Activated CD8-positive, alpha-beta T cell treated with anti-CD3 and anti-CD28 coated beads for 36 hours (primary cell): ENCODE measurements at regions not wholly inside any gene's neighbourhood (a gene's known extent, or its start where the extent isn't known, plus 50 kb on each side); places are given as distances from the start of the nearest gene placed in this dataset.

ENCODE experiments used
- ATAC-seq: fragments of 200-7000 bp; cut with Tn5 transposase; one replicate; pipeline ENCODE4 v1.10.0; 2021; ENCODE audit warnings: mild to moderate bottlenecking, moderate library complexity
- CTCF ChIA-PET: fragments of 350-600 bp; sonication (Branson Sonifier 250); formaldehyde crosslinking; loops from one replicate; lab custom pipeline; 2021; ENCODE audit warnings: antibody characterized with exemption; lab: Charles Lee
- POLR2A ChIA-PET: fragments of 350-600 bp; sonication (Branson Sonifier 250); formaldehyde crosslinking; loops from one replicate; lab custom pipeline; 2021; ENCODE audit warnings: antibody characterized with exemption; lab: Charles Lee
- DNase-seq: peaks from one replicate; pipeline ENCODE4 v3.0.0-alpha.2; 2020
- H3K27ac Mint-ChIP-seq: one replicate; pipeline ENCODE4 v1.8.0; 2021; ENCODE audit warnings: mild to moderate bottlenecking, mixed read lengths
- H3K27me3 Mint-ChIP-seq: one replicate; pipeline ENCODE4 v1.8.0; 2021; ENCODE audit warnings: mixed read lengths
- H3K36me3 Mint-ChIP-seq: one replicate; pipeline ENCODE4 v1.8.0; 2021; ENCODE audit warnings: low read depth, mixed read lengths
- H3K4me1 Mint-ChIP-seq: one replicate; pipeline ENCODE4 v1.8.0; 2021; ENCODE audit warnings: low read depth, mixed read lengths
- H3K4me3 Mint-ChIP-seq: one replicate; pipeline ENCODE4 v1.8.0; 2021; ENCODE audit warnings: mild to moderate bottlenecking, moderate library complexity, mixed read lengths
- H3K9me3 Mint-ChIP-seq: one replicate; pipeline ENCODE4 v1.8.0; 2021; ENCODE audit warnings: mixed read lengths
- intact Hi-C: fragments of 100-400 bp; cut with micrococcal nuclease; formaldehyde crosslinking; loops from one replicate; pipeline ENCODE4 v1.10.0; 2022
- TF ChIP-seq, protein P1 (sequence below): fragments of 200-600 bp; IDR thresholded peaks from one replicate; pipeline ENCODE4 v1.8.0; 2022; ENCODE audit warnings: antibody characterized with exemption, mild to moderate bottlenecking

DNA sequence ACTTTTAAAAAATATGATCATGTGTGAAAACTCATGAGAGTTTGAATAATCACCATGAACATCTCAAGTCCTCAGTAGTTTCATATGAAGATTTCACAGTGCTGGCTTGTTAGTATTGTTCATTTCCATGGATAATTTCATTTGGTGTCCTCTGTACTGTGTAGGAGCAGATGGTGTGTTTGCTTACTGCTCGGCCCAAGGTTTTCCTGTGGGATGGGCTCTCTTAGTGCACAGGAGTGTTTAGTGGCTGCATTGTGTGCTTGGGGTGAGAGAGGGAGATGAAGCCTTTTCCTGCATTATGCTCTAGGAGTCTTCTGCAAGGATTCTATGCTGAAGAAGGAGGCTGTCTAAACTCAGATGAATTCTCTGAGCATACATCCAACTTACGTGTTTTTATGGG is 270.6 kb downstream of the SOCS6 start:
- H3K9me3 Mint-ChIP-seq, result peaks cover 4% of the 10 kb centered on the region
- CTCF ChIA-PET, result no interaction called here
- H3K27ac Mint-ChIP-seq, result no peak overlapping the region
- POLR2A ChIA-PET, result no interaction called here
- peaks cover 2% of the 10 kb centered on the region for H3K4me1 Mint-ChIP-seq
- no peaks in the 10 kb centered on the region for H3K36me3 Mint-ChIP-seq
- H3K27me3 Mint-ChIP-seq, result no peaks in the 10 kb centered on the region
- no peak overlapping the region for H3K4me3 Mint-ChIP-seq
- intact Hi-C loops, result no loop called here
- DNase-seq (no peak), ATAC-seq (no peak)
- TF ChIP-seq, protein P1, sequence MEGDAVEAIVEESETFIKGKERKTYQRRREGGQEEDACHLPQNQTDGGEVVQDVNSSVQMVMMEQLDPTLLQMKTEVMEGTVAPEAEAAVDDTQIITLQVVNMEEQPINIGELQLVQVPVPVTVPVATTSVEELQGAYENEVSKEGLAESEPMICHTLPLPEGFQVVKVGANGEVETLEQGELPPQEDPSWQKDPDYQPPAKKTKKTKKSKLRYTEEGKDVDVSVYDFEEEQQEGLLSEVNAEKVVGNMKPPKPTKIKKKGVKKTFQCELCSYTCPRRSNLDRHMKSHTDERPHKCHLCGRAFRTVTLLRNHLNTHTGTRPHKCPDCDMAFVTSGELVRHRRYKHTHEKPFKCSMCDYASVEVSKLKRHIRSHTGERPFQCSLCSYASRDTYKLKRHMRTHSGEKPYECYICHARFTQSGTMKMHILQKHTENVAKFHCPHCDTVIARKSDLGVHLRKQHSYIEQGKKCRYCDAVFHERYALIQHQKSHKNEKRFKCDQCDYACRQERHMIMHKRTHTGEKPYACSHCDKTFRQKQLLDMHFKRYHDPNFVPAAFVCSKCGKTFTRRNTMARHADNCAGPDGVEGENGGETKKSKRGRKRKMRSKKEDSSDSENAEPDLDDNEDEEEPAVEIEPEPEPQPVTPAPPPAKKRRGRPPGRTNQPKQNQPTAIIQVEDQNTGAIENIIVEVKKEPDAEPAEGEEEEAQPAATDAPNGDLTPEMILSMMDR, result no peak

DNA sequence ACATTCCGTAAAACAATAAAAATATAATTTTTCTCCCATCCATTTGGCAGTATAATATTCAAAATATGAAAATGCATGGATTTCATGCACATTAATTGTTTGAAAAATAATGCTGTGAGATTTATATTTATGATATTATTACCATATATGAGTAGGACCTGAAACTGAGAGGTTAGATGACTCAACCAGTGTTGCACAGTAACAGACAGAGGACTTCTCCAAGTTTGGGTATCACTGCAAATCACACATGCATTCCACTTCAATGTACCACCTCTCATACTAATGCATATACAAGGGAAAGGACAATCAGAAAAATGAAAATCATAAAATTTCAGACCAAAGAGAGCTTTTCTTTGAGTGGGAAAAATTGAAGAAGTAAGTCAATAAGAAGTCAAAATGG is 269.5 kb downstream of the SOCS6 start:
- intact Hi-C loops, result no loop called here
- TF ChIP-seq, protein P1, result no peak
- ChIA-PET CTCF (interaction anchor here (2.0 kb wide), 1 partner anchor 41 kb away, joined by 5 read pairs; no protein-coding TSS in a partner anchor), POLR2A (no interaction called here)
- H3K9me3 Mint-ChIP-seq, result peaks cover 4% of the 10 kb centered on the region
- H3K4me3 Mint-ChIP-seq, result no peak overlapping the region
- H3K36me3 Mint-ChIP-seq, result no peaks in the 10 kb centered on the region
- no peak for DNase-seq
- no peak overlapping the region for H3K27ac Mint-ChIP-seq
- ATAC-seq, result no peak
- H3K4me1 Mint-ChIP-seq, result peaks cover 2% of the 10 kb centered on the region
- no peaks in the 10 kb centered on the region for H3K27me3 Mint-ChIP-seq

DNA sequence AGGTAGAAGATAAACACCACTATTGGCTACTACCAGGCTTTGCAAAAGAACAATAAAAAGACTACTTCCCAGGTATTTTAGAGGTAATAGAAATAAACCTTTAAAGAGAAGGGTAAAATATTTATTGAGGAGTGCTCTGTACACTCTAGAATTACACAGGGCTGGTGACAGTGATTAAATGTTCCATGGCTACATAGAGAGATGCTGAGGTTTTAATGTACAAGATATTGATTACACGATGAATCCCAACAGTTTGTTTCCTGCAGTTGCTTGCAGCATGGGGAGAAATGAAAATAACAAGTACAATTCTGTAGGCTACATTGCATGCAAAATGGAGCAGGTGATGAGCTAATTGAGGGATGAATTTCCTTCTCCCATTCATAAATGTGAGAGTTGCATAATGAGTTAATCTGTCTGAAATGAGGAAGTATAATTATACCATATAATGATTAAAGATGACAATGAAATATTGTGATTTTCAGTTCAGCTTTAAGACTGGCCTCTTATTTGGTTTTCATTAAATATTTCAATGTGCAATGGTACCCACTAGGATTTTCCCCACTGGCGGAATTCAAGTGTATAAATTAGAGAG is 266.1 kb downstream of the SOCS6 start:
- POLR2A ChIA-PET, result interaction anchor here (0.6 kb wide), 1 partner anchor 1446 kb away, joined by 3 read pairs; no protein-coding TSS in a partner anchor
- peaks cover 4% of the 10 kb centered on the region for H3K4me1 Mint-ChIP-seq
- H3K36me3 Mint-ChIP-seq, result no peaks in the 10 kb centered on the region
- CTCF ChIA-PET, result interaction anchor here (1.1 to 1.2 kb wide), 2 partner anchors 9 to 64 kb away, joined by 3 to 6 read pairs; no protein-coding TSS in a partner anchor
- no peak overlapping the region for H3K4me3 Mint-ChIP-seq
- DNase-seq, result no peak
- intact Hi-C loops, result no loop called here
- TF ChIP-seq, protein P1, result no peak
- no peaks in the 10 kb centered on the region for H3K27me3 Mint-ChIP-seq
- no peak overlapping the region for H3K27ac Mint-ChIP-seq
- H3K9me3 Mint-ChIP-seq, result no peaks in the 10 kb centered on the region
- no peak for ATAC-seq

DNA sequence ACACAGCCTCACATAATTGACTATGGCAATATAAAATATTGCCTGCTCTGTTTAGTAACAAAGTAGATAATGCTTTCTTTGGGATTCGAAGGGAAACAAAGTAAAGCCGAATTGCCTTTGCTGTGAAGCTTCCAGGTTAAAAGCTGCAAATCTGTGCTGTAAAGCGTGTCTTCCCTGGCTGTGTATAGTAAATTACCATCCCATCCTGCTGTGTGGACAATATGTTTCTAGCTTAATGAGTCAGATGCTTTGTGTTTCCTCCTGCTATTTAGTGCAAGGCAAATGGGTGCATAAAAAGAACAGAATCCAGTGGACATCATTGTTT is 265.1 kb downstream of the SOCS6 start:
- intact Hi-C loops, result no loop called here

DNA sequence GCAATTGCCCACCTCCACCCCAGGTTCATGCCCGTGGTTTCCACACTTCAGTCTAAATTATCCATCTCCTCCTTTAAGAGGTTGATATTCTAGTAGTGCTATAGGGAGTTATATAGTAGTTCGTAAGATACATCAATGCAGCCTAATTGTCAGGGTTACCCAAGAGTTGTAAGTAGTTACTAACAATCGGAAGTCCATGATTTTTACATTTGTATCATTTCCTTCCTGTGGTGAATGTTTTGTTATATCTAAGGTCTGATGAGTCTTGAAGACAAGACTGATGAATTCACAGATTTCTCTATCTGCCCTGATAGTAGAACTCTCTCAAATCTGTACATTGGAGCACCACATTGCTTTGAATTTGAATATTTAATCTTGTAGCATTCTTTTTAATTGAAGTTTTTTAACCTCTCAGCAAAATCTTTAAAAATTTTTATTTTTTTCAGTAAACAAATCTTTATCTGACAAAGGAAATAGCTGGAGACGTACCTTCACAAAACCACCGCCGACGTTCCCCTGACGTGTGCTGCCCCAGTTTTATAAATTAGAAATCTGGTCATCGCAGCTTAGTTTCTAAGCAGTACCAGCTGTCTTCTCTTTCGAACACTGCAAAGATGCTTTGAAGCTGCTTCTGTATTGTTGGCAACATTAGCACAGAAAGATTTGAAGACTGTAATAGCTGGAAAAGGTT is 264.5 kb downstream of the SOCS6 start:
- no peaks in the 10 kb centered on the region for H3K36me3 Mint-ChIP-seq
- no peak overlapping the region for H3K27ac Mint-ChIP-seq
- CTCF ChIA-PET, result no interaction called here
- no peaks in the 10 kb centered on the region for H3K9me3 Mint-ChIP-seq
- H3K27me3 Mint-ChIP-seq, result no peaks in the 10 kb centered on the region
- TF ChIP-seq, protein P1, result no peak
- DNase-seq (no peak), ATAC-seq (no peak)
- H3K4me3 Mint-ChIP-seq, result no peak overlapping the region
- intact Hi-C loops, result no loop called here
- POLR2A ChIA-PET, result no interaction called here
- H3K4me1 Mint-ChIP-seq, result peaks cover 4% of the 10 kb centered on the region

More for the DNA sequence above, 265.1 kb downstream of the SOCS6 start:
- Mint-ChIP-seq H3K27ac (no peak overlapping the region), H3K4me1 (peaks cover 4% of the 10 kb centered on the region), H3K36me3 (no peaks in the 10 kb centered on the region), H3K27me3 (no peaks in the 10 kb centered on the region), H3K9me3 (no peaks in the 10 kb centered on the region), H3K4me3 (no peak overlapping the region)
- TF ChIP-seq, protein P1, result no peak
- DNase-seq, result no peak
- no peak for ATAC-seq
- ChIA-PET POLR2A (no interaction called here), CTCF (interaction anchor here (0.8 kb wide), 1 partner anchor 63 kb away, joined by 4 read pairs; no protein-coding TSS in a partner anchor)
